Activated CD8-positive, alpha-beta memory T cell treated with anti-CD3 and anti-CD28 coated beads for 36 hours (primary cell): ENCODE measurements at regions not wholly inside any gene's neighbourhood (a gene's known extent, or its start where the extent isn't known, plus 50 kb on each side); places are given as distances from the start of the nearest gene placed in this dataset.

ENCODE experiments used
- CTCF ChIA-PET: fragments of 350-600 bp; sonication (Branson Sonifier 250); formaldehyde crosslinking; loops from one replicate; lab custom pipeline; 2021; ENCODE audit warnings: antibody characterized with exemption; lab: Charles Lee
- POLR2A ChIA-PET: fragments of 350-600 bp; sonication (Branson Sonifier 250); formaldehyde crosslinking; loops from one replicate; lab custom pipeline; 2021; ENCODE audit warnings: antibody characterized with exemption; lab: Charles Lee

DNA sequence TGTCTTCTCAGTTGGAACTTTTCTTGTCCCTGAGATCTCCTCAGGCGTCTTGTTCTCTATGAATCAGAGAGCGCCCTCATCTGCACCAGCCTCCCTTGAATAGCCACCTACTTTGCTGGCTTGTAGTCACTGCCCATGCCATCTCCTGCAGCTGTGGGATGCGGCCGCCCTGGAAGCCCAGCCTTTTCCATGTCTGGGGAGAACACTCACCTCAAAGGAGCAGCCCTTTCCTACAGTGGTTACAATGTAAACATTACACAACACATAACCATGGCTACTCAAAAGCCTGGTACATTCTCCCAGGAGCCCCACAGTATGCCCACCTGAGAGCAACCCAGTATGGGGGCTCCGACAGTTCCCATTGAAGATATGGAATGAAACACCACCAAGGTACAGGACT, 351.0 kb downstream of the EN1 start:
- POLR2A ChIA-PET, result no interaction called here
- CTCF ChIA-PET, result no interaction called here

GRCh38 chr2:118495290-118495689, 352.2 kb downstream of the EN1 start:
- CTCF ChIA-PET, result no interaction called here
- POLR2A ChIA-PET, result no interaction called here

- ChIA-PET CTCF (no interaction called here), POLR2A (no interaction called here)
These were observed 354.2 kb downstream of the EN1 start for GRCh38 chr2:118493213-118493612.

GRCh38 chr2:118492335-118492734, 355.1 kb downstream of the EN1 start:
- POLR2A ChIA-PET, result no interaction called here
- CTCF ChIA-PET, result no interaction called here

GRCh38 chr2:118490330-118490729, 357.1 kb downstream of the EN1 start:
- ChIA-PET CTCF (no interaction called here), POLR2A (no interaction called here)

- ChIA-PET CTCF (no interaction called here), POLR2A (no interaction called here)
These were observed 357.6 kb downstream of the EN1 start for GRCh38 chr2:118489712-118490299.

DNA sequence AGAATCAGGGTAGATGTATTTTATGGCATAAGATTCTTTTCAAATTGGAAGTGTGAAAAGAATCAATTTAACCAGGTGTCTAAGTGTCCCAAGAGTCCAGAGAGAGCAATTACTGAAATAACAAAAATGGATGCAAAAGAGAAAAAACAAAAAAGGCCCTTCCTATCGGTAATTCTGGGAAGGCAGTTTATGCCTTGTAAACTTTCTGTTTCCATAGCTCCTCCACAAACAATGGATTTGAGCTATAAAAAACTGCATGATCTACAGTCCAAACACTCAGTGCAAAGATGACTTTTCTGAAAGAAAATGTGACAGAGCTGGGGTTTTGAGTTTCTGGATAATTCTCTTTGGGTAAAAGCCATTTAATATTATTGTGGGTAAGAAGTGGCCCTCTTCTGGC, 366.1 kb downstream of the EN1 start:
- ChIA-PET CTCF (no interaction called here), POLR2A (no interaction called here)

DNA sequence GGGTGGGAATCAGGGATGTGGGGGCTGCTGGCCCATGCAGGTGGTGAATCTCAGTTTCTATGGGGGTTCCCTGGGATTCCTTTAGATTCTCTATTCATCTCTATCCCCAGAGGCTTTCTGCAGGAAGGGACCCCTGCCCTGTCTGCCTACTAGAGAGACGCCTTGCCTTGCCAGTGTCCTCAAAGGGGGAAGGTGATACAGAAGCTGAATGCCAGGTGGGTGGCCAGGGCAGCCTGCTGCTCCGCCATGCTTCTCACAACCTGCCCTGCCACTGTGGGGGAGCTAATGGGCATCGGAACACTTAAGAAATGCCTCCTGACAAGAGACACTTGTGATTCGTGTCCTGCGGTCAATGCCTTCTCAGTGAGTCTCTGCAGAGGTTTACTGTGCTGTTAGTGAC, 368.4 kb downstream of the EN1 start:
- ChIA-PET CTCF (no interaction called here), POLR2A (no interaction called here)

GRCh38 chr2:118477111-118477862, 370.2 kb downstream of the EN1 start:
- CTCF ChIA-PET, result no interaction called here
- POLR2A ChIA-PET, result interaction anchor here (0.7 kb wide), 1 partner anchor 27 kb away, joined by 3 read pairs; no protein-coding TSS in a partner anchor

- POLR2A ChIA-PET, result no interaction called here
- CTCF ChIA-PET, result no interaction called here
These were observed 371.7 kb downstream of the EN1 start for GRCh38 chr2:118475622-118476205.

DNA sequence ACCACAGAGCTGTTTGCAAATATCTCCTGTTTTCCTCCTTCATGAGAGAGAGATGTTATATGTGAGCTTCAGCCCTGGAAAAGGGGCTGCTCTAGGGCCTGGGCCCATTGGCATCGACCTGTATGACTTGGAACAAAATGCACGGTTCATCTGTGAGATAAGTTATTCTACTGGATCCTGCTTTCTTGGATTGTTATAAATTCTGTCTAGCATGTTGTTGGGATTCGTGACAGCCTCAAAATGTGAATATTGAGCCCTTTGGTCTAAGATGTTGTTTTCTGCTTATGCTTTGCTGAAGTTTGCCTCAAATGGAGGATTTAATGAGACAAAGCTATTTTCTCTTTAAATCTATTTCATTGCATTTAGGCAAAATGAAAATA, 372.9 kb downstream of the EN1 start:
- CTCF ChIA-PET, result no interaction called here
- POLR2A ChIA-PET, result no interaction called here

- CTCF ChIA-PET, result no interaction called here
- POLR2A ChIA-PET, result no interaction called here
These were observed 373.5 kb downstream of the EN1 start for GRCh38 chr2:118473846-118474540.

DNA sequence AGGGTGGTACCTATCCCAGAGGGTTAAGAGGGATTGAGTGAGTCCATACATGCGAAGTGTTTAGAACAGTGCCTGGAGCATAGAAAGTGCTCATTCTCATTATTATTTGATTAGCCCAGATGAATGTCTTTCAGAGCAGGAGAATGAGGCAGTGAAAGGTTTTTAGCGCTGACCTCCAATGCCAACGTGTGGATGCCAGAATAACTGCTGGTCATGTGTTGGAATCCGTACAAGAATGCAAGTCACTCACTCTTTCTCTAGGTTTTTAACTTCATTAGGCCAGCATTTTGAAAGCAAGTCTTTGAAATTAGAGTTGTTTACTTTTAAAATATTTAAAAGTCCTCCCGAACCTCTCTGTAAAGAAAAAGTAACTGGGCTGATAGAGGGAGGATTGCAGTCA, 374.2 kb downstream of the EN1 start:
- CTCF ChIA-PET, result no interaction called here
- POLR2A ChIA-PET, result no interaction called here

DNA sequence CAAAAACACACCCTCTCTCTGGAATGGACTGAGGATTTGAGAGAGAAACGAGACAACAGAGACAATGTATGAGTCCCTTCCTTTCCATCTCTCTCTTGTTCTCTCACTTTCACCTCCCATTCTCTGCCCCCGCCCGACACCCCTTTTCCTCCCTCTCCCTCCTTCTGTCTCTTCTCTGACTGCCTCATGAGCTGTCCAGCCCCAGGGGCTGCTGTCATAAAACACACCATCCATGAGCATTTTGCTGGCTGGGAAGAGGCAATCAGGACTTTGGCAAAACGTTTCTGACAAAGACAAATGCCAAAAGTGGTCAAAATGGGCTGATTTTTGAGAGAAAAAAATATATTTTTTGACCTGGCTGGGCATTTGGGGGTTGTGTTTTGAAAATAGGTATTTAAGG, 377.2 kb downstream of the EN1 start:
- POLR2A ChIA-PET, result no interaction called here
- CTCF ChIA-PET, result no interaction called here

DNA sequence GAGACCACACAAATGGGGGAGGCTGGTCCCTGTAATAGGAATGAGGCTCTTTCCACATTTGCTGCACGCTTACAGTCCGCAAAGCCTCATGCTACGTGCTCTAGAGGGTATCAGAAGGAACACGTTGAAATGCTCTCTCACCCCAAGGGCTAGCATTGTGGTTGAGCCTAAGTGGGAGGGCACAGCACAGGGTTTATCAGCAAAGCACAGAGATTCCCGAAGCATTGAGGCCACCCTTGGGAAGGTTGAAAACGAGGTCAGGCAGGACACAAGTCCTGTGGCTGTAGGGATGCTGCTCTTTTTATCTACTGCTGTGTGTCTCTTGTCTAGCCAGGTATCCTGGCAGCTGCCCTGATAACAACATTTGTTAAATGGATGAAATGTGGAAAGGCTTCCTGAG, 378.3 kb downstream of the EN1 start:
- ChIA-PET CTCF (no interaction called here), POLR2A (no interaction called here)

DNA sequence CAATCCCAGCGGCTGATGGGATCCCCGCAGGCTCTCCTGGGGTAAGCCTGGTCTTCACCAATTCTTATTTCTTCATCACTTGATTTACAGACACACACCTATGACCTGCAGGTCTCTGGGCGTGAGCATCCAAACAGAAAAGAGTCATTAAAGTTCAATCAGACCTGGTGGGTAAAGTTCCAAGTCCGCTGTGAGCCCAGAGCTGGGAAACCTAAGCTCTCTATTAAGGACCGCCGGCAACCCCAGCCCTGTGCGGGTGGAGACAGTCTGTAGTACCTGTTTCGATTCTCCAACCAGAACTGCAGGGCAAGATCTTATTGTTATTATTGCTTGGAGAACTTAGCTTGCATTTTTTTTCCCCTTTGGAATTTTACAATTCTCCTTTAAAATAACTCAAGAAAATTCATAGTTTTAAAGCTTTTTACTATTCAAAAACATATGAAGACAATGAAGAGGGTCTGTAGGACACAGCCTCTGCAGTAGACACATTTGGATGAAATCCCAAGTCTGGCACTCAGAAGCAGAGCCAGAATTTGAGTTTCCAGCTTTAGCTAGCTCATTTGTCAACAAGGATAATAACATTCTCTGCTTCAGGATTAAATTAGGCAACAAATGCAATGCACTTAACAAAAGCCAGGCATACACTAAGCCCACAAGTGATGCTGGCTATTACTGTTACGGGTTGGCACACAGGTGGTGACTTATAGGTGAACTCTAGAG, 376.4 kb downstream of the INSIG2 start:
- CTCF ChIA-PET, result no interaction called here

DNA sequence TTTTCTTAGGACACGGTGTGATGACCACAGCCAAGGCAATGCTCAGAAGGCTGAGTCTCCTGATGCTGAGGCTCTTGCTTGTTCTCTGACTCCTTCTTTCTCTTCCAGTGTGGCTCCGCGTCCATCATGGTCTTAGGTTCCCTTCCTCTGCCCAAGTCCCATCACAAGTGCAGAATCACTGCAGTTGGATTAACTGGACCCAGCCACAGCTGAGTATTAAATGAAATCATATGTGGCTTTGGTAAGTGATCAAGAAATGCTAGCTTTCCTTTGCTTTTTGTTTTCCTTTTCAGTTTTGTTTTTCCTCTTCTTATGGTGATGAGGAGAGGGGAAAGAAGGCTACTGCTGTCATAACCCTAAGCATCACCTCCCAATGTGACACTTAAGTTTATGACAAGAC, 375.8 kb downstream of the INSIG2 start:
- ChIA-PET POLR2A (no interaction called here), CTCF (no interaction called here)

More for the DNA sequence above, 376.4 kb downstream of the INSIG2 start:
- POLR2A ChIA-PET, result no interaction called here

- ChIA-PET POLR2A (no interaction called here), CTCF (no interaction called here)
These were observed 372.2 kb downstream of the INSIG2 start for GRCh38 chr2:118460425-118460824.

GRCh38 chr2:118459426-118459825, 371.2 kb downstream of the INSIG2 start:
- CTCF ChIA-PET, result no interaction called here
- POLR2A ChIA-PET, result no interaction called here

GRCh38 chr2:118457951-118458350, 369.7 kb downstream of the INSIG2 start:
- CTCF ChIA-PET, result no interaction called here
- POLR2A ChIA-PET, result no interaction called here
